ENCODE measurements at regions not wholly inside any gene's neighbourhood (a gene's known extent, or its start where the extent isn't known, plus 50 kb on each side); places are given as distances from the start of the nearest gene placed in this dataset.

- TF ChIP-seq, protein P1, sequence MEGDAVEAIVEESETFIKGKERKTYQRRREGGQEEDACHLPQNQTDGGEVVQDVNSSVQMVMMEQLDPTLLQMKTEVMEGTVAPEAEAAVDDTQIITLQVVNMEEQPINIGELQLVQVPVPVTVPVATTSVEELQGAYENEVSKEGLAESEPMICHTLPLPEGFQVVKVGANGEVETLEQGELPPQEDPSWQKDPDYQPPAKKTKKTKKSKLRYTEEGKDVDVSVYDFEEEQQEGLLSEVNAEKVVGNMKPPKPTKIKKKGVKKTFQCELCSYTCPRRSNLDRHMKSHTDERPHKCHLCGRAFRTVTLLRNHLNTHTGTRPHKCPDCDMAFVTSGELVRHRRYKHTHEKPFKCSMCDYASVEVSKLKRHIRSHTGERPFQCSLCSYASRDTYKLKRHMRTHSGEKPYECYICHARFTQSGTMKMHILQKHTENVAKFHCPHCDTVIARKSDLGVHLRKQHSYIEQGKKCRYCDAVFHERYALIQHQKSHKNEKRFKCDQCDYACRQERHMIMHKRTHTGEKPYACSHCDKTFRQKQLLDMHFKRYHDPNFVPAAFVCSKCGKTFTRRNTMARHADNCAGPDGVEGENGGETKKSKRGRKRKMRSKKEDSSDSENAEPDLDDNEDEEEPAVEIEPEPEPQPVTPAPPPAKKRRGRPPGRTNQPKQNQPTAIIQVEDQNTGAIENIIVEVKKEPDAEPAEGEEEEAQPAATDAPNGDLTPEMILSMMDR (conservative IDR thresholded peaks at IDR 0.05 in 1 of 2, IDR thresholded peaks at IDR 0.05 in 1 of 2; ENCODE audit: low read depth in 1 of 2, low read length in 2 of 2) = no peak
- TF ChIP-seq EZH2 (IDR thresholded peaks at IDR 0.05; ENCODE audit: low read length, missing control alignments) = no peak
Observed at GRCh38 chr10:113274176-113274829, 278.6 kb upstream of the HABP2 start.

Measured in fibroblast of lung (primary cell).